Thyroid gland (tissue), 4 donors: ENCODE measurements at regions not wholly inside any gene's neighbourhood (a gene's known extent, or its start where the extent isn't known, plus 50 kb on each side); places are given as distances from the start of the nearest gene placed in this dataset.

Experiments
- POLR2A ChIP-seq, 2 donors: fragments of 450-650 bp; IDR thresholded peaks; one replicate each; pipeline ENCODE4 v1.6.1; 2017; ENCODE audit warnings: antibody characterized with exemption in 2 of 2, mild to moderate bottlenecking in 2 of 2, moderate library complexity in 1 of 2
- TF ChIP-seq, protein P1 (sequence below), 6 experiments: fragments of 200-600 bp in 3 of 6; fragments of 450-650 bp in 3 of 6; sonication (generic) in 3 of 6; IDR thresholded peaks; one replicate each; pipeline ENCODE4 v1.5.1; 2016 to 2019; ENCODE audit warnings: antibody characterized with exemption in 6 of 6, mild to moderate bottlenecking in 2 of 6, inconsistent platforms in 1 of 6, moderate library complexity in 1 of 6

DNA sequence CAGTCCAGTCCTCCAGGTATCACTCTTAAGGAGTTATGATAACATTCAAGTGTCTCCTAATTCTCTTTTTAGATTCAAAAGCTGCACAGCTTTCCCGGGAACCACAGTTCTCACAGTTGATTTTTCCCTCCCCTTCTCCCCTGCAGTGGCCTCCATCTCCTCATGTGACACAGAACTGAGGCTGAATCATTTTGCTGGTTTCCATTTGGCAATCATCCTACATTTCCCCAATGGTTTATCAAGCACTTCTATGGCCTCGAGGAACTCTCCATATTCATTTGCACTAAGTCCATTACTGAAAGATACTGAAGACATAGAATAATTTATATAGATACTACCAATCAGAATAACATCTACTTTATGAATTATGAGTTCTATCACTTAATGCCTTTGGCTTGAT, 484.9 kb downstream of the GPAM start:
- TF ChIP-seq, protein P1, sequence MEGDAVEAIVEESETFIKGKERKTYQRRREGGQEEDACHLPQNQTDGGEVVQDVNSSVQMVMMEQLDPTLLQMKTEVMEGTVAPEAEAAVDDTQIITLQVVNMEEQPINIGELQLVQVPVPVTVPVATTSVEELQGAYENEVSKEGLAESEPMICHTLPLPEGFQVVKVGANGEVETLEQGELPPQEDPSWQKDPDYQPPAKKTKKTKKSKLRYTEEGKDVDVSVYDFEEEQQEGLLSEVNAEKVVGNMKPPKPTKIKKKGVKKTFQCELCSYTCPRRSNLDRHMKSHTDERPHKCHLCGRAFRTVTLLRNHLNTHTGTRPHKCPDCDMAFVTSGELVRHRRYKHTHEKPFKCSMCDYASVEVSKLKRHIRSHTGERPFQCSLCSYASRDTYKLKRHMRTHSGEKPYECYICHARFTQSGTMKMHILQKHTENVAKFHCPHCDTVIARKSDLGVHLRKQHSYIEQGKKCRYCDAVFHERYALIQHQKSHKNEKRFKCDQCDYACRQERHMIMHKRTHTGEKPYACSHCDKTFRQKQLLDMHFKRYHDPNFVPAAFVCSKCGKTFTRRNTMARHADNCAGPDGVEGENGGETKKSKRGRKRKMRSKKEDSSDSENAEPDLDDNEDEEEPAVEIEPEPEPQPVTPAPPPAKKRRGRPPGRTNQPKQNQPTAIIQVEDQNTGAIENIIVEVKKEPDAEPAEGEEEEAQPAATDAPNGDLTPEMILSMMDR (IDR thresholded peaks at IDR 0.05) = no peak
- TF ChIP-seq POLR2A (IDR thresholded peaks at IDR 0.05) = no peak
